K562 (cell line): ENCODE measurements at regions not wholly inside any gene's neighbourhood (a gene's known extent, or its start where the extent isn't known, plus 50 kb on each side); places are given as distances from the start of the nearest gene placed in this dataset.

Source experiments
- ATAC-seq: fragments of 200-7000 bp; cut with Tn5 transposase; 3 replicates; pipeline ENCODE4 v1.9.1; 2020; ENCODE audit warnings: moderate library complexity
- BruUV-seq: library from RNA; stranded (reverse); fragments of 400-500 nt; replicated peaks from 2 replicates; lab custom pipeline; 2021; lab: Mats Ljungman, UMichigan
- CTCF ChIA-PET: fragments of 300-600 bp; formaldehyde crosslinking; extraction: SDS; loops from one replicate; lab custom pipeline; 2021; ENCODE audit warnings: low intra/inter-chr PET ratio; lab: Yijun Ruan, JAX
- POLR2A ChIA-PET: fragments of 300-600, 350-650 bp; sonication (Branson Sonifier 250); formaldehyde crosslinking; extraction: SDS; loops from one replicate; lab custom pipeline; 2021; ENCODE audit warnings: antibody characterized with exemption, inconsistent platforms; lab: Yijun Ruan, JAX
- DNase-seq, 4 experiments: peaks; one replicate each; pipeline versions ENCODE4 v3.0.0 to v3.0.0-alpha.2; 2011 to 2018; ENCODE audit warnings: low spot score in 3 of 4, mixed read lengths in 3 of 4; ENCODE audit errors: extremely low read depth in 1 of 4
- FAIRE-seq: peaks from 2 replicates; lab custom pipeline; 2011; peaks lifted over from hg19 to GRCh38; lab: Jason Lieb, UNC
- H2AFZ ChIP-seq: 2 replicates; pipeline ENCODE4 v1.6.0; 2011; ENCODE audit warnings: low read depth, low read length, control low read depth, inconsistent platforms
- H3K27ac ChIP-seq: fragments of 200-600 bp; 3 replicates; pipeline ENCODE4 v1.8.0; 2011; ENCODE audit warnings: low read depth, mild to moderate bottlenecking, control low read depth, inconsistent platforms, low read length, moderate library complexity, mixed read lengths; ENCODE audit errors: extremely low read depth
- H3K27me3 ChIP-seq, 2 experiments: fragments of 300-600 bp in 1 of 2; 2 replicates in 1 of 2; 3 replicates in 1 of 2; pipeline versions ENCODE4 v1.6.0 to v1.8.0; 2011; ENCODE audit warnings: inconsistent platforms in 2 of 2, low read length in 2 of 2, mild to moderate bottlenecking in 1 of 2, mixed read lengths in 1 of 2, moderate library complexity in 1 of 2; ENCODE audit not compliant: control insufficient read depth in 2 of 2, insufficient read depth in 2 of 2
- H3K36me3 ChIP-seq: fragments of 300-600 bp; 3 replicates; pipeline ENCODE4 v1.8.0; 2011; ENCODE audit warnings: mild to moderate bottlenecking, low read length, inconsistent platforms; ENCODE audit not compliant: control insufficient read depth, insufficient read depth
- H3K4me1 ChIP-seq, 2 experiments: fragments of 200-600 bp in 1 of 2; replicated peaks in 1 of 2; 2 replicates in 1 of 2; 3 replicates in 1 of 2; pipeline versions ENCODE4 v1.5.1 to v1.8.0; 2011; ENCODE audit warnings: inconsistent platforms in 2 of 2, low read length in 2 of 2, mild to moderate bottlenecking in 1 of 2, mixed read lengths in 1 of 2, moderate library complexity in 1 of 2; ENCODE audit not compliant: control insufficient read depth in 2 of 2, insufficient read depth in 2 of 2
- H3K4me2 ChIP-seq: 2 replicates; pipeline ENCODE4 v1.6.1; 2011; ENCODE audit warnings: low read length, control low read depth, inconsistent platforms, mixed read lengths; ENCODE audit not compliant: insufficient read depth
- H3K4me3 ChIP-seq: fragments of 200-600 bp; sonication (generic), shearing (Covaris generic); 2 replicates; pipeline ENCODE4 v1.5.1; 2016; ENCODE audit warnings: control low read depth, inconsistent platforms
- H3K79me2 ChIP-seq: fragments of 200-600 bp; 3 replicates; pipeline ENCODE4 v1.8.0; 2011; ENCODE audit warnings: low read length, inconsistent platforms; ENCODE audit not compliant: control insufficient read depth, insufficient read depth
- H3K9ac ChIP-seq, 2 experiments: 2 replicates each; pipeline versions ENCODE4 v1.6.0 to v1.6.1; 2011; ENCODE audit warnings: low read depth in 2 of 2, low read length in 2 of 2, control low read depth in 1 of 2, inconsistent platforms in 1 of 2, mild to moderate bottlenecking in 1 of 2, mixed read lengths in 1 of 2; ENCODE audit not compliant: insufficient read depth in 1 of 2
- H3K9me1 ChIP-seq: one replicate; pipeline ENCODE4 v1.6.0; 2011; ENCODE audit warnings: inconsistent platforms, mild to moderate bottlenecking, low read length, moderate library complexity; ENCODE audit not compliant: control insufficient read depth, insufficient read depth
- H3K9me3 ChIP-seq: replicated peaks from 2 replicates; pipeline ENCODE4 v1.5.1; 2011; ENCODE audit warnings: low read depth, low read length, inconsistent platforms; ENCODE audit not compliant: control insufficient read depth, insufficient read depth
- H4K20me1 ChIP-seq: replicated peaks from 2 replicates; pipeline ENCODE4 v1.6.1; 2011; ENCODE audit warnings: low read length, inconsistent platforms, mixed read lengths; ENCODE audit not compliant: control insufficient read depth, insufficient read depth
- ARID1B ChIP-seq: fragments of 450-650 bp; IDR thresholded peaks from 2 replicates; pipeline ENCODE4 v1.6.1; 2016; ENCODE audit warnings: antibody characterized with exemption, mild to moderate bottlenecking, inconsistent platforms
- FOSL1 ChIP-seq: fragments of 200-800 bp; sonication (Bioruptor generic); conservative IDR thresholded peaks from 2 replicates; pipeline ENCODE4 v1.6.1; 2016; ENCODE audit warnings: missing genetic modification characterization, missing compliant biosample characterization
- FOXK1 ChIP-seq: sonication (generic); formaldehyde crosslinking; IDR thresholded peaks from 2 replicates; pipeline ENCODE4 v1.8.0; 2022; ENCODE audit warnings: missing genetic modification reagents, mild to moderate bottlenecking, borderline replicate concordance
- TGIF2 ChIP-seq: sonication (generic); formaldehyde crosslinking; IDR thresholded peaks from 2 replicates; pipeline ENCODE4 v1.8.1; 2022; ENCODE audit warnings: mild to moderate bottlenecking, missing genetic modification reagents, moderate library complexity
- WGBS: fragments of 100-300 bp; shearing (Covaris generic); methylation state at CpG from one replicate; pipeline ENCODE4 v1.1.6; 2016; ENCODE audit warnings: low coverage, mixed read lengths; ENCODE audit not compliant: insufficient coverage; ENCODE audit errors: missing lambda C conversion rate; 5-methylcytosine and 5-hydroxymethylcytosine counted together
- in situ Hi-C: fragments of 300-500 bp; cut with MboI; formaldehyde crosslinking; loops from 4 replicates; pipeline ENCODE4 v1.15.0; 2018; ENCODE audit warnings: inconsistent platforms, mixed read lengths
- intact Hi-C: fragments of 100-400 bp; cut with micrococcal nuclease; formaldehyde crosslinking; loops from 2 replicates; pipeline ENCODE4 v1.14.2; 2022
- TF ChIP-seq, protein P1 (sequence below): fragments of 250-450 bp; sonication (Bioruptor Pico); IDR thresholded peaks from 2 replicates; pipeline ENCODE4 v1.4.0; 2020; ENCODE audit warnings: mild to moderate bottlenecking
- TF ChIP-seq, protein P2 (sequence below): fragments of 450-650 bp; formaldehyde crosslinking; conservative IDR thresholded peaks from 2 replicates; pipeline ENCODE4 v1.4.0; 2022; ENCODE audit warnings: mild to moderate bottlenecking, missing genetic modification characterization

DNA sequence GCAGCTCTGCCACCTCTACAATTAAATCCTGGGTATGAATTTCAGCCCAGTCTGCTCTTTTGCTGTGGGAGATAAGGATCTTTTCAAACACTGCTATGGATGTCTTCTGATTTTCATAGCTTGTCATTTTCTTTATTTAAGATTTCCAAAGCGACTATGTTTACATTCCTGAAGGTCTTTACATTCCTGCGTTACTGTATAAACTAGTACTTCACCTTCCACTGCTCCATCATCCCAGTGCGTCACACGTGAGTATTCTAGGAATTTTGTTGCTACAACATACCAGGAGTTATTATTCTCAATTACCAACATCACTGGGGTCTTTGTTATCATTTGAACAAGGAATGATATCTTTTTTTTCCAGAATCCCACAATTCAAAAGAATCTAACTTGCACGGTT, 944.7 kb downstream of the SORCS3 start:
- TF ChIP-seq, protein P1, sequence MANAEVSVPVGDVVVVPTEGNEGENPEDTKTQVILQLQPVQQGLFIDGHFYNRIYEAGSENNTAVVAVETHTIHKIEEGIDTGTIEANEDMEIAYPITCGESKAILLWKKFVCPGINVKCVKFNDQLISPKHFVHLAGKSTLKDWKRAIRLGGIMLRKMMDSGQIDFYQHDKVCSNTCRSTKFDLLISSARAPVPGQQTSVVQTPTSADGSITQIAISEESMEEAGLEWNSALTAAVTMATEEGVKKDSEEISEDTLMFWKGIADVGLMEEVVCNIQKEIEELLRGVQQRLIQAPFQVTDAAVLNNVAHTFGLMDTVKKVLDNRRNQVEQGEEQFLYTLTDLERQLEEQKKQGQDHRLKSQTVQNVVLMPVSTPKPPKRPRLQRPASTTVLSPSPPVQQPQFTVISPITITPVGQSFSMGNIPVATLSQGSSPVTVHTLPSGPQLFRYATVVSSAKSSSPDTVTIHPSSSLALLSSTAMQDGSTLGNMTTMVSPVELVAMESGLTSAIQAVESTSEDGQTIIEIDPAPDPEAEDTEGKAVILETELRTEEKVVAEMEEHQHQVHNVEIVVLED = no peak
- TF ChIP-seq FOXK1 (CRISPR knock-in tag) (no peak), TGIF2 (CRISPR knock-in tag) (no peak), FOSL1 (tag) (no peak), ARID1B (no peak)
- TF ChIP-seq, protein P2, sequence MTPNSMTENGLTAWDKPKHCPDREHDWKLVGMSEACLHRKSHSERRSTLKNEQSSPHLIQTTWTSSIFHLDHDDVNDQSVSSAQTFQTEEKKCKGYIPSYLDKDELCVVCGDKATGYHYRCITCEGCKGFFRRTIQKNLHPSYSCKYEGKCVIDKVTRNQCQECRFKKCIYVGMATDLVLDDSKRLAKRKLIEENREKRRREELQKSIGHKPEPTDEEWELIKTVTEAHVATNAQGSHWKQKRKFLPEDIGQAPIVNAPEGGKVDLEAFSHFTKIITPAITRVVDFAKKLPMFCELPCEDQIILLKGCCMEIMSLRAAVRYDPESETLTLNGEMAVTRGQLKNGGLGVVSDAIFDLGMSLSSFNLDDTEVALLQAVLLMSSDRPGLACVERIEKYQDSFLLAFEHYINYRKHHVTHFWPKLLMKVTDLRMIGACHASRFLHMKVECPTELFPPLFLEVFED (CRISPR knock-in tag) = no peak
- no peak overlapping the region for H3K4me2 ChIP-seq
- 0% methylated on average over 5 of the region's 5 CpGs for WGBS
- no peaks in the 10 kb centered on the region for H3K27me3 ChIP-seq
- CTCF ChIA-PET = no interaction called here
- POLR2A ChIA-PET = no interaction called here
- intact Hi-C loops = no loop called here
- no peaks in the 10 kb centered on the region for H4K20me1 ChIP-seq
- no TSS peak for BruUV-seq
- no peaks in the 10 kb centered on the region for H3K79me2 ChIP-seq
- no peak overlapping the region for H3K4me3 ChIP-seq
- H3K9me1 ChIP-seq = no peaks in the 10 kb centered on the region
- no peaks in the 10 kb centered on the region for H3K4me1 ChIP-seq
- no peaks in the 10 kb centered on the region for H3K36me3 ChIP-seq
- DNase-seq (no peak), FAIRE-seq (no peak), ATAC-seq (no peak)
- H3K9ac ChIP-seq = no peak overlapping the region
- in situ Hi-C loops = no loop called here
- no peak overlapping the region for H3K27ac ChIP-seq
- H3K9me3 ChIP-seq = no peaks in the 10 kb centered on the region
- no peak overlapping the region for H2AFZ ChIP-seq
